ENCODE measurements at regions not wholly inside any gene's neighbourhood (a gene's known extent, or its start where the extent isn't known, plus 50 kb on each side); places are given as distances from the start of the nearest gene placed in this dataset.

DNA sequence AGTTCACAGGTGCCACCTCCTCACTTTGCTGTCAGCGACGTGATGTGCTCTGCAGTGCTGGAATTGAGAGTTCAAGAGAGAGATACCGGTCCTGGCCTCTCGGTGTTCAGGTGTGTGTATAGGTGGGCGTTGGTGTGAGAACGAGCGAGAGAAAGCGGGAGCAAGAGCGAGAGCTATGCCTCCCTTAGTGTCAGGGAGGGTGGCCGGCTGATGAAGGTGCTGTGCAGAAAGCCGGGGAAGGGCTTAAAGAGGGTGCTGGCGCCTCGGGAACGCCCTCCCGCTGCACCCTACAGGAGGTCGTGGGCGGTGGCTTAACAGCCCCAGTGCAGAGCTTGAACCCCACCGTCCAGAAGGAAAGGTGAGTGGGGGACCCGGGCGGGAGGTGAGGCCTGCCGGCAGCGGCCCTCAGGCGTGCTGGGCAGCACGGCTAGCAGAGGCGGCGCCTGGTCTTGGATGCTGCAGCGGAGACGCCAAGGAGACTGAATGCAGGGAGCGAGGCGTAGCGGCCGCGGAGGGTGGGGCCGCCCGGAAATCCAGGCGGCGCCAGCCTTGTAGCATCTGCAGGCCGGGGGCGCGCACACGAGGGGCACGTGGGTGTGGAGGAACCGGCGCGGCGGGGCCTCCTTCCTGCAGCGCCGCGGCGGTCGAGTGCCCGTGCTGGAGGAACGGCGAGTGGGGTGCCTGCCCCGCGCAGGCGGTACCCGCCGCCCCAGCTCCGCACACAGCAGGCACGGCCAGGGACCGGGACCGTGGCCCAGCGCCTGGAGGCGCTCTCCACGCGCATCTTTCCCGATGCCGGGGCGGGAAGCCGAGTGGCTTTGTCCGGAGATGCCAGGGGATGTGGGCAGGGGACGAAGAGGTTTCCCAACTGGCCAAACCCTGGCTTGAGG, 246.8 kb upstream of the TOPAZ1 start:
- no peak for DNase-seq (ENCODE audit: low spot score)

DNA sequence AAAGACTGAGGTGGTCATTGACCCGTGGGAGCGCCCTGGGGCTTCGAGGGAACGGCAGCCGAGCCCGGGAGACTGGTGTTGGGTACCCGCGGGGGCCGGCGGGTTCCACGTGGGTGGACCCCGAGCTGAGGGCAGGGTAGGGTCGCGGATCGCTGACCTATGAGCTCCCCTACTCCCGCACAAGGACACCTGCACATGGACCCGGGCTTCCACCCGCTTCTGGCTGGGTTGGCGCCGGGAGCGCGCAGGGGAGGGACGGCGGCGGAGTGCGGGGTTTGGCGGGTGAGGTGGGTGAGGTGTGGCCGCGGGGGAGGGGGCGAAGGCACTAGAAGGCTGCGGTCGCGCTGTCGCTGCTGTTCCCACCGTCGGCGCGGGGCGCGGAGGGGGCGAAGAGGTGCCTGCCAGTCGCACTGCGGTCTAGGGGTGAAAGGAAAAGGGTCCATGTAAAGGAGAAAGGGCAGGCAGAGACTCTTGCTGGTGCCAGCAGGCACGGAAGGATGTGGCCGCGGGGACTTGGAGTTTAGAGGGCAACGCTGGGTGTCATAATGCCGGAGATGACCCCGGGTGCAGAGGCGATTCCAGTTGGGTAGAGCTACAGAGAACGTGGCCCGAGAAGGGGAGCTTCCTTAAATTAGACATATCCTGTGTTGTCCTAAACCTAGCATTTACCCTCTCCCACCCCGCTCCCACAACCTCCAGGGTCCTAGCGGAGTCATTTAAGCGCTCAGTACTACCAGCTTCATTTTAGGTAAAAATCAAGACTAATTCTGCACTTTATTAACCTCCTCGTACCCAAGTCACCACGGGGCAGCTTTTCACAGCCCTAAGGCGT, 245.9 kb upstream of the TOPAZ1 start:
- no peak for DNase-seq (ENCODE audit: low spot score)

DNA sequence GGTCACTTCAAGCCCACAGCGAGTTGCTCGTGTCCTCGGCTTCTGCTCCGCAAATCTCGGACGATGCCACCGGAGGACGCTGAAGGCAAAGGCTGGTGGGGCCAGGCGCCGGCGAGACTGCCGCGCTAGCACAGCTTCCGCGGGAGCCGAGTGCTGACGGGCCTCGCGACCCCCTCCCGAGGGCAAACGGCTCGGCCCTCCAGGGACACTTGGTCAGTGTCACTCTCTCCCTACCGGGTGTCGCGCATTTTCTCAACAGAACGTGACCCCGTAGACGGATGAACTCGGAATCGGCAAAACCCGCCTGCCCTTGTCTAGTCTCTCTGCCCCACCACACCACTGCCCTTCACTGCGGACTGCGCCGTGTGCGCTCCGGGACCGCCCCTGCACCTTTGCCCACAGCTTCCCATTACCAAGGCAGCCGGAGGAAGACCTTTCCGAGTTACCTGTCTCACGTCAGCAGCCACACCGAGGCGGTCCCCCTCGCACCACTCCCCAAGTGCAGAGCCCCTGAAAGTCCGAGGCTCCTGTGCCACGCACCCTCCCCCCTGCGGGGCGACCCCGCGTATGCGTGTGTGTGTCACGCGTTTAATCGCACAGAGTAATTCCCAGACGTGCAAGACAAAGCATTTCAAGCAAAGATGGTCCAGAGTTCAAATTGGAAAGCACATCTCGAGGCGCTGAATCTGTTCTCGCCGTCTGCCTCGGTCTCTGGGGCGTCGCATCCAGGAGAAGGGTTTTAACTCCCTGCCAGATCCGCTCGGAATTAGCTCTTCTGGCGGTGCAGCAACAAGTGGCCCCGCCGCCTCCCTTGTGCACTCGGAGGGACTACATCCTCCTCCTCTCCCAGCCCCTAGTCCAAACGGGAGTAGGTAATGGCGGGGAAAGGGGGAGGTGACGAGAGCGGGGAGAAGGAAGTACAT, 245.0 kb upstream of the TOPAZ1 start:
- DNase-seq (ENCODE audit: low spot score): no peak

DNA sequence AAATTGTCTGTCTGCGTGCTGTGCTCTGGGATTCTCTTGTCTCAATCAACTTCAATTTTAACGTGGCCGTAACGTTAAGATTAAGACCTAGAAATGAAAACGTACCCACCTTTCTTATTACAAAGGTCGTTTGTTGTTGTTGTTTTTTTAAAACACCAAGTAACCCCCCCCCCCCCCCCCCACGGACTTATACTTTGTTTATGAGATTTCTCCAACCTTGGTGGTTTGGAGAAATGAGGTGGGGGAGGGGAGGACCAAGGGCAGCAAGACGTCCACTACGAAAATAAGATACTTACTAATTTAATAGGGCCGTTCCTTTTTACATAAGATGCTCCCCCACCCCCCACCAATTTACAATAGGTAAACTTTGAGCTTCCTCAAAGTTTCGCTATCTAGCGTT, 244.4 kb upstream of the TOPAZ1 start:
- no peak for DNase-seq (ENCODE audit: low spot score)

DNA sequence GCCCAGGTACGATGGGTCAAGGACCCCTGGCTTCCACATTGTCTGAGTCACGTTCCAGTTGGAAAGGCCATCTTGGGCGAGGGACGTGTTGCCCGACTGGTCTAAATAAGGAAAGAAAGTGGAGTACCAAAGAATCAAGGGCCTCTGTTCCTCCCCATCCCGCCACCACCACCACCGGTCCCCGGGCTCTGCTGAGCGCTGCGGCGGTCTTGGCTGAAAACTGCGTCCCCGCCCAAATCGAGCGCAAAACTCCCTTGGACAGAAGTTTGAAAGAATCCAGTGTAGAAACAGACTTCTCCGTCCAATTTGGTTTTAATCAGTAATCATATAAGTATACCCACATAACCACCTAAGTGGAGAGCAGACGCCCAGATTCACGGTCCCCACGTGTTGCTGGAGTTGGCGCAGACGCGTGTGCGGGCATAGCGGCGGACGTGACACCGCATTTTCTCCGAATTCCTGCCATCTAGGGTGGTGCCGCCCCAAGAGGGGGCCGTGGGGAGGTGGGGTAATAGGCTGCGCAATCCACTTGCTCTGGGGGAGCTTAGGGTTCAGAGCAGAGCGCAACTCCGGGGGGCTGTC, 243.8 kb upstream of the TOPAZ1 start:
- DNase-seq (ENCODE audit: low spot score): no peak

DNA sequence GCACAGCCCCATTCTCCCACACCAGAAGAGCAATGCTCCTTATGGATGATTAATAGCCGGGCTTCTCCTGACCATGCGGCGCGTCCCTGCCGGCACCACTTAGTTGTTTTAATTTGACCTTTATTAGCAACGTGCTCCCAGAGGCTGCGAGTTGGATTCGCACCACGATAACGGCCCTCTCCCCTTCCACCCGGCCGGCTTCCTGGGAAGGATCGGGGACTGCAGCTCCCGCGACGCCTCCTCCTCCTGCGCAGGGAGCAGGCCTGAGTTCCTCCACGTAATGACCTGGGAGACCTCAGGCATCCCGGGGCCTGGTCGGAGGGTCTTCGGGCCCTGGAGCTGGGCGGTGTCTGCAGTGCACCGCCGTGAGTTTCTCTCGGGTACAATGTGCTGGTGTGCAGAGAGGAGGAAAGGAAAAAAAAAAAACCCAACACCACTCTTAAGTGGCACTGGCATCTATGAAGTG, 243.3 kb upstream of the TOPAZ1 start:
- DNase-seq (ENCODE audit: low spot score): no peak

DNA sequence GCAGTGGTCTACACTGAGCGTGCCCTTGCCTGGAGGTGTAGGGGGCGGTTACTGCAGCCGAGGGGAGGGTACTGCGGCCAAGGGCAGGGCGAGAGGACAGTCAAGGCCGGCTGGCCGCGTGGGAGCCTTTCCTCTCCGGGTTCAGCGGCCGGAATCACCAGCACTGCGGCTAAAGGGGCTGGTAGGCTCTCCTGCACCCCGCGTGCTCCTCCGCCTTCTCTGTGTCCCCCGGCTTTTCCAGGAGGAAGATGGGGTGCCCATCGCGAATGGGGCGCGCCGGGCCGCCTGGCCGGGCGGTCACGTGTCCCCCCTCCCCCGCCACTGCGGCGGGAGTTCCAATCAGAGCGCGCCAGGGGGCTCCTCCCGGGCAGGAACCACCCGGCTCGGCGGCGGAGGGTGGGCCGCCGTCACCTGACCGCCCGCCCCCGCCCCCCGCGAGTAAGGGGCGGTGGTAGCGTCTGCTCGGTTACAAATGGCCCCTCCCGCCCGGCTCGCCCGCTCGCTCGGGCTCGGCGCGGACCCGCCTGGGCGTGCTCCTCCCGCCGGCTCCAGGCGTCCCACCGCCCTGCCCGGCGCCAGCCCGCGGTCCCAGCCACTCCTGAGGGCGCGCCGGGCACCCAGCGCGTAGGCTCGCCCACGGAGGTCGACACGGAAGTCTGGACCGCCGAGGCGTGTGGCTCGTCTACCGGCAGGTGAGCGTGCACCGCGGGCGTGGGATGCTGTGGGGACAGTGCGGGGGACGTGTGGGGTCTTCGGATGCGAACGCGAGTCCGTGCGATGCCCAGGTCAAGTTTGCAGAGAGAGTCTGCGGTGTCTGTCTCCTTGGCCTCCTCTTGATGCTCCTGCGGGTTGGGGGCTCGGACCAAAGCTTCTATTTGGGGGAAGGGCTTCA, 242.6 kb upstream of the TOPAZ1 start:
- no peak for DNase-seq (ENCODE audit: low spot score)

DNA sequence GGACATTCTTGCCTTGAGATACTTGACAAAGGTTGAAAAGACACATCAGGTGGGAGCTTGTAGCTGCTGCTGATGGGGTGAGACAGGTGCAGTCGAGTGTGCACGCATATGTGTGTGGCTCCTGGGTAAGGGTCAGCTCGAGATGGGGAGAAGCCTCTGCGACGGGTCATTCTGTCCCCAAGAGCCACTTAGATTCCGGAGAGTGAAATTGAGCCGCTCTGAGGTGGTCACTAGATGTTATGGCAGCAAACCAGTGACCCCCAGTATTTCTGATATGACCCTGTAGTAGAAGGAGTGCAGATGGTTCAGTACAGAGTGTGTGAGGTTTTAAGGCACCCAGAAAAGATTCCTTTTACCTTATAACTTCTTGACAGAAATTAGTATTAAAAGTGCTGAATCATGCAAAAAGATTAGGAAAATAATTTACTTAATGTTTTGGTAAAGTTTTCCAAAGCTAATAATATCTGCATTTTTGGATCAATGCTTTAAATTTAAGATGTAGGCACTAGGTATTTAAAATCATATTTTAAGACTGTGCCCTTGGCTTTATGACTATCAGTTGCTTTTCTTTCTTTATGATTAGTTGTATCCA, 241.9 kb upstream of the TOPAZ1 start:
- DNase-seq (ENCODE audit: low spot score): no peak

DNA sequence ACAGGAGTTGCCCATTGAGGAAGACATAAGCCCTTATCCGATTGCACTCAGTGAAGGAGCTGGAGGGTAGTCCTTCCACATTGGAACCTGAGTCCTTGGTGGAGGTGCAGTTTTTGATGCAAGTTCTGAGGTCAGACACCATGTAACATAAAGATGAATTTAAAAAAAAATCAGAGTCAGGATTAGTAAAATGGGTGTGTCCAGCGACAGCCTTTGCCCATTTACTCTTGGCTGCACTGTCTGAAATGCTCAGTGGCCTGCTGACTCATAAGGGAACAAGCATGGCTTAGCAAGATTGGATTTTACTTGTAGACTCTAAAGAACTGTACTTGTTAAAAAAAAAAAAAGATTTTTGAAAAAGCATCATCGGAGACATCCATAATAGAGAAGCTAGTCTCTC, 241.1 kb upstream of the TOPAZ1 start:
- no peak for DNase-seq (ENCODE audit: low spot score)

DNA sequence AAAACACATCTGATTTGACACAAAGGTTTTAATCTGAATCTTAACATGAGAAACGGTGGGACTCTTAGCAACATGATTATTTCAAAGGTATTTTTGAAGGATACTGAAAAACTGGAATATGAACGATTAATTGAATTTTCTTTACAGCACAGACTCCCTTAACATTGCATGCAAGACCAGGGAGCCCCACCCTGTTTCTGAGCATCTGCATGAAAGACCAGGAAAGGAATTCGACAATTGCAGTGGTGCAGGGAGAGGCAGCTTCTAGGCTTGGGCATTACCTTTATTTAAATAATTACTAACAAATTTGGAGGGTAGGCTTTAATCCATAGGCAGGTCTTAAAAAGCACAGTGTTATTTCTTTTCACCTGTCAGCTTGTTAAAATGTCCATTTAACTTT, 240.6 kb upstream of the TOPAZ1 start:
- no peak for DNase-seq (ENCODE audit: low spot score)

DNA sequence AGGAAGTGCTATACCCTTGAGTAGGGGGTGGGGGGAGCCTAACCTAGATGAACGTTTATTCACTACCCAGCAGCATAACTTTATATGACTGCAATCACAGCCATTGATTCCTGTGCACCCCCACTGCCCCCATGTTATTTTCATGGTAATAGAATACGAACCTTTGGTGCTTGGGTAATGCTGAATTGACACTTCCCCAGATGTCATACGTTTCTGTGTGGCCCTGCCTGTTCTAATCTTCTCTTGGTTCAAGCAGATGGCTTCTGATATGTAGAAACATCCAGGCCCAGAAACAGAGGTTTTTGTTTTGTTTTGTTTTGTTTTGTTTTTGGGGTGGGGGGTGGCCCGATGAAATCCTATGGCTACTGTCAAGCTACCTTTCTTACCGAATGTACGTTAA, 237.9 kb upstream of the TOPAZ1 start:
- no peak for DNase-seq (ENCODE audit: low spot score)

DNA sequence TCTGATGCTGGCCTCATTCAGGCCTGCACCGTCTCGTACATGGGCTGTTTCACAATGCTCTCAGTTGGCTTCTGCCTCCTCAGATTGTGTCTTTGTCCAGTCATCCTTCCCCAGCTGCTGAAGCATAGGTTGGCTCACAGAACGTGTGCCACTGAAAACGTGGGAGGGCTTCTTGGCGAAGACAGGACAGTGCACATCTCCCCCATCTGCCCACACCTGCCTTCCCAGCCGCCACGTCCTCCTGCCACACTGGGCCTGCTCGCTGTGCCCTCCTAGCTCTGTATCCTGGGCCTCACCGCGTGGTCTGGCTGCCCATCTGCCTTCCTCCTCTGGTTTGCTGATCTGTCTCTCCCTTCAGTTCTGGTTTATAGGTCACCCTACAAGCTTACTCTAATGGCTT, 230.0 kb upstream of the TOPAZ1 start:
- no peak for DNase-seq (ENCODE audit: low spot score)

DNA sequence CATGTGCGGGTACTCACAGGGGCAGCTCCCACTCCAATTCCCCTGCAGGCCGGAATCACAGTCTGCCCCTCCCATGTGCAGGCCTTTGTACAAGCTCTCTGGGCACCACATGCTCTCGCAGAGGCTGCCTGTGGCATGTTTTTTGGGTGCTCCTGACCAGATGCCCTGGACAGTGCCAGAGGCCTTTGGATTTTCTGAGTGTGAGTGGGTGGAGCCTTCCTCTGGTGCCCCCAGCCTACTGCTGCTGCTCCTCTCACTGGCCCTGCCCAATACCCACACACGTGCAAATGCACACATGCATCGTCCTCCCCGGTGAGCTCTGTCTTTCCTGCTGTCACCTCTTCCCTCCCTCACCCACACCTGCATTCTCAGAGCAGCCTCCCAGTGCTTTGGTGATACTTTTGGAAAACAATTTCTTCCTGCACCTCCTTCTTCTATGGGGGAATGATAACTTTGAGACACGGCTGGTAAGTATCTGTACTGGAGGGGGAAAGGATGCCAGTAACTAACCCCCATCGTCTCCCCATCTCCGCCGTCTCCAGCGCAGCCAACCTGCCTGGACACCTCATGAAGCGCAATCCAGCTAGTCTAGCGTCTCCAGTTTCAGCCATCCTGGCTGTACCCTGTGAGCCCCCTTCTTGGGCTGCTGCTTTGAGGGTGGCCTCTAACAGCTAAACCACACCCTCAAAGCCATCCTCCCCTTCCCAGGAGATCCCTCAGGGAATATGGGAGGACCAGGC, 229.4 kb upstream of the TOPAZ1 start:
- no peak for DNase-seq (ENCODE audit: low spot score)

DNA sequence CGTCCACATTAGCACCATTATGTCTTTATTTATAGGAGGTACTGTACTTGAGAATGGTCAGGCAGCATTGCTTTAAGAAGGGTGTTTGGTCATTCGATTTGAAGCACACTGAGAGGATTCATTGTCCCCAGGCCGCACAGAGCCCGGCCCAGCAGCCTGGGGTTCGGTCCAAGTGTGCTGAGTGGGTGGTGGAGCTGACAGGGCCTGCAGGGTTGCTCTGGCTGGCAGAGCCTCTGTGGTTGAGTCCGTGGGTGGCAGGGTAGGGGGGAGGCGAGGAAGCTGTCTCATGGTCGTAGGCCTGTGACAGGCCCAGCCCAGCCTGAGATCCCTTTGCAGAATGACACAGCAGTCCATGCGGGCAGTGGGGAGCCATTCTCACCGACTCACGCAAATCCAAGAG, 227.7 kb upstream of the TOPAZ1 start:
- no peak for DNase-seq (ENCODE audit: low spot score)

DNA sequence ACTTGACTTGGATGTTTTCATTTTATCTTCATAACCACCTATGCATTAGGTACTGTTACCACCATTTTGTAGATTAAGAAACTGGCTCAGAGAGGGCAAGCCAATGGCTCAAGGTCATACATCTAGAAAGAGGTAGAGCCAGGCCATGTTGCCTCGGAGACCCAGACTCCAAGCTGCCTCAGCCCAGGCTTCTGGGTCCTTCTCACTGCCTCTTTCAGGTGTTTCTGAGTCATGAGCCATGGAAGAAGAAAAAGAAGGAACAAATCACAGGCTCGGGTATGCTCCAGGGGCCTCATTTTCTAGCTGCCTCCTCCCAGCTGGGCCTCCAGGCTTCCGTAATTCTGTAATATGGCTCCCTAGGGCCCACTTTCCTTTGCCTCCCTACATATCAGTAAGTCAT, 226.5 kb upstream of the TOPAZ1 start:
- DNase-seq (ENCODE audit: low spot score): no peak

DNA sequence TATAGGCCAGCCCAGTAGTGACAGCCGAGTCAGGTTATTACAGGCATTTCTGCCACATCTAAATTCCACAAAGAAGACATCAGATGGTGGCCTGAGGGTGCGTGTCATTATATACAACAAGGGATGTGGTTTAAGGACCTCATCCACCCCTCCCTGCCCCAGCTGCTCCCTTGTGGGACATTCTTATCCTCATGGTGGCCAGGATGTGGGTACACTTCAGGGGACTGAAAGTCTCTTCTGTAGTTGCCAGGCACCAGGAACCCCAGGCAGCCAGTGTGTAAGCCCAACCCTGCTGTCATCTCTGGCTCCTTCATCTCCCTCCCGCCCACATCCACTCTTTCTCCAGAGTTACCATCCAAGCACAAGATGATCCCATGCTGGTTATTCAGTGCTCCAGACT, 224.9 kb upstream of the TOPAZ1 start:
- DNase-seq (ENCODE audit: low spot score): no peak

DNA sequence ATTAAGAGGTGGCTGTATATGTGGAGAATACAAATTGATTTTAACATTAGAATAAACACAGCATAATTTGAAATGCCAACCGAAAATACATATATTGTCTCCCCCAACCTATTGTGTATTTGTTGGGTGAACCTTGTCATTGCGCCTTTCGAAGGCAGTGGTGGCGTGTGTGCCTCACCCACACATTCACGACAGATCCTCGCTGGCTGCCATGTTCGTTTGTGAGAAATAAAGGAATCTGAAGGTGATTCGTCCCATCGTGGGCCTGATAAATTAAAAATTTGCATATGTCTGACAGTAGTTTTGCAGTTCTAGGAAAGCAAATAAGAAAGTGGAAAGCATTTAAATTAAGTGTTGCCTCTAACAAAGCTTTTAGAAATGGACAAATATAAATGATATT, 222.8 kb upstream of the TOPAZ1 start:
- no peak for DNase-seq (ENCODE audit: low spot score)

DNA sequence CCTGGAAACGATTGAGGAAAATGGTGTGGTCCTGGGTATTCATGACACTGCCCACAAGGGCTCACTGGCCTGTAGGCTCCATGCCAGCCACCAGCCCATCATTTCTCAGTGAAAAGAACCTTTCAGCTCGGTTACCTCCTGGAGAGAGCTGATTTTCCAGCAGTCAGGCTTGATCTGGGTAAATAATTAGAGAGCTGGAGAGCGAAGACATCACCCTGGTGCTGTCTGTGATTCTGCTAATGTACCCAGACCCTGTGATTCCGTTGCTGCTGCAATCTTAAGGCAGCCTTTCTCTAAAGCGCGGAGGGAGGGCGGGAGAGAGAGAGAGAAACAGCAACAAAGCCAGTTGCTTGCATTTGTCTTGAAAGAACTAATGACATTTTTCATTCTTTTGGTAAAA, 221.9 kb upstream of the TOPAZ1 start:
- DNase-seq (ENCODE audit: low spot score): no peak

DNA sequence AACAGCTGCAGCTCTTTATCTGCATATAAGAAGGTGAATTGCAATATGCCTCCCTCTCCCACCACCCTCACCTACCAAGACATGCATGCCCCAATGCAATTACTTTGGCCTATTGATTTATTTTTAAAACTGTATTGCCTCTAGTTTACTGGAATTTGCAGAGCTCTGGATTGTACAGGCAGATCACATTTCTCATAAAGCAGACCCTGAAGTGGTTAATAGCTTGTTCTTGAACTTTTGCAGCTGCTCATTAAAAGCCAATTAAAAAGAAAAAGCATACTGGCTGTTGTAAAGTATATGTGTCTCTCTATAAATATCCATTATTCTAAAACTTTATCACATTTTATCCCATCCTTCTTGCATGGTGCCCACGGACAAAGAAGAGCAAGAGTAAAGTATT, 221.5 kb upstream of the TOPAZ1 start:
- no peak for DNase-seq (ENCODE audit: low spot score)
